ENCODE measurements at regions not wholly inside any gene's neighbourhood (a gene's known extent, or its start where the extent isn't known, plus 50 kb on each side); places are given as distances from the start of the nearest gene placed in this dataset.

- Histone ChIP-seq H3K9me3 (ENCODE audit: control extremely low read depth in 1 of 3, control insufficient read depth in 2 of 3, insufficient read depth in 1 of 3, low read length in 2 of 3) (no peaks in the 10 kb centered on the region), H4K20me1 (ENCODE audit: control insufficient read depth, insufficient read depth, low read length, poor library complexity, severe bottlenecking) (no peaks in the 10 kb centered on the region), H3K36me3 (replicated peaks in 1 of 2; ENCODE audit: control extremely low read depth in 1 of 2, control insufficient read depth in 1 of 2, extremely low read depth in 1 of 2, insufficient read depth in 2 of 2, low read length in 1 of 2) (no peaks in the 10 kb centered on the region), H3K4me1 (ENCODE audit: control insufficient read depth in 2 of 2, insufficient read depth in 2 of 2, low read length in 2 of 2) (no peaks in the 10 kb centered on the region), H3K27ac (ENCODE audit: low read length in 2 of 2) (no peak overlapping the region), H3K4me2 (replicated peaks; ENCODE audit: low read depth, low read length, poor library complexity, severe bottlenecking) (no peak overlapping the region), H3K9ac (ENCODE audit: low read length) (no peak overlapping the region), H3K79me2 (ENCODE audit: control insufficient read depth, insufficient read depth, low read length) (no peaks in the 10 kb centered on the region), H3K27me3 (replicated peaks in 1 of 4; ENCODE audit: control extremely low read depth in 1 of 4, control insufficient read depth in 3 of 4, insufficient read depth in 4 of 4, low read length in 3 of 4) (no peaks in the 10 kb centered on the region), H3K4me3 (ENCODE audit: control extremely low read depth in 1 of 5, extremely low read depth in 1 of 5, insufficient read depth in 1 of 5, low read depth in 2 of 5, low read length in 4 of 5) (no peak overlapping the region), H2AFZ (ENCODE audit: insufficient read depth, low read depth, low read length, poor library complexity, severe bottlenecking) (no peak overlapping the region)
- peaks cover 3% of the 10 kb centered on the region for H3K4me1 Mint-ChIP-seq
- DNase-seq, result no peak
- POLR2A ChIA-PET, result no interaction called here
- no peak overlapping the region for H3K27ac Mint-ChIP-seq
- H3K9me3 Mint-ChIP-seq (ENCODE audit: insufficient read depth), result no peaks in the 10 kb centered on the region
- no peak for ATAC-seq (ENCODE audit: low read depth)
- CTCF ChIA-PET, result no interaction called here
- intact Hi-C loops (cut with micrococcal nuclease), result no loop called here
- no peak overlapping the region for H3K4me3 Mint-ChIP-seq
- TF ChIP-seq CTCF (IDR thresholded peaks at IDR 0.05) (no peak), EZH2 (IDR thresholded peaks at IDR 0.05; ENCODE audit: borderline replicate concordance, insufficient read depth, low read depth, low read length, poor library complexity, severe bottlenecking) (no peak)
- no peaks in the 10 kb centered on the region for H3K27me3 Mint-ChIP-seq
- 100% methylated on average over 2 of the region's 4 CpGs for WGBS (ENCODE audit: insufficient coverage)
These were observed 478.5 kb upstream of the ZEB2 start for GRCh38 chr2:144998435-144998834.

GRCh38 chr2:144996225-144996795 lies 476.4 kb upstream of the ZEB2 start:
- no peak overlapping the region for H3K4me3 ChIP-seq (ENCODE audit: control extremely low read depth in 1 of 5, extremely low read depth in 1 of 5, insufficient read depth in 1 of 5, low read depth in 2 of 5, low read length in 4 of 5)
- no peak overlapping the region for H3K27ac Mint-ChIP-seq
- no peak overlapping the region for H2AFZ ChIP-seq (ENCODE audit: insufficient read depth, low read depth, low read length, poor library complexity, severe bottlenecking)
- ATAC-seq (ENCODE audit: low read depth) (no peak), DNase-seq (no peak)
- H3K27ac ChIP-seq (ENCODE audit: low read length in 2 of 2), result no peak overlapping the region
- H4K20me1 ChIP-seq (ENCODE audit: control insufficient read depth, insufficient read depth, low read length, poor library complexity, severe bottlenecking), result no peaks in the 10 kb centered on the region
- no peak overlapping the region for H3K4me3 Mint-ChIP-seq
- peaks cover 3% of the 10 kb centered on the region for H3K4me1 Mint-ChIP-seq
- H3K4me1 ChIP-seq (ENCODE audit: control insufficient read depth in 2 of 2, insufficient read depth in 2 of 2, low read length in 2 of 2), result no peaks in the 10 kb centered on the region
- H3K27me3 ChIP-seq (replicated peaks in 1 of 4; ENCODE audit: control extremely low read depth in 1 of 4, control insufficient read depth in 3 of 4, insufficient read depth in 4 of 4, low read length in 3 of 4), result no peaks in the 10 kb centered on the region
- intact Hi-C loops (cut with micrococcal nuclease), result no loop called here
- H3K36me3 ChIP-seq (replicated peaks in 1 of 2; ENCODE audit: control extremely low read depth in 1 of 2, control insufficient read depth in 1 of 2, extremely low read depth in 1 of 2, insufficient read depth in 2 of 2, low read length in 1 of 2), result no peaks in the 10 kb centered on the region
- 100% methylated on average over 1 of the region's 5 CpGs for WGBS (ENCODE audit: insufficient coverage)
- no peaks in the 10 kb centered on the region for H3K9me3 Mint-ChIP-seq (ENCODE audit: insufficient read depth)
- POLR2A ChIA-PET, result no interaction called here
- H3K9me3 ChIP-seq (ENCODE audit: control extremely low read depth in 1 of 3, control insufficient read depth in 2 of 3, insufficient read depth in 1 of 3, low read length in 2 of 3), result no peaks in the 10 kb centered on the region
- H3K79me2 ChIP-seq (ENCODE audit: control insufficient read depth, insufficient read depth, low read length), result no peaks in the 10 kb centered on the region
- TF ChIP-seq EZH2 (IDR thresholded peaks at IDR 0.05; ENCODE audit: borderline replicate concordance, insufficient read depth, low read depth, low read length, poor library complexity, severe bottlenecking), result no peak
- no peak for TF ChIP-seq CTCF (IDR thresholded peaks at IDR 0.05)
- H3K9ac ChIP-seq (ENCODE audit: low read length), result no peak overlapping the region
- no peaks in the 10 kb centered on the region for H3K27me3 Mint-ChIP-seq
- CTCF ChIA-PET, result no interaction called here
- H3K4me2 ChIP-seq (replicated peaks; ENCODE audit: low read depth, low read length, poor library complexity, severe bottlenecking), result no peak overlapping the region
